ENCODE measurements at regions not wholly inside any gene's neighbourhood (a gene's known extent, or its start where the extent isn't known, plus 50 kb on each side); places are given as distances from the start of the nearest gene placed in this dataset.
"Not testable (repeated sequence)": the region's sequence is repeated elsewhere in the genome, so short reads cannot be mapped to it uniquely, and the experiment has no call there.

- Mint-ChIP-seq H3K27ac (no peak overlapping the region), H3K9me3 (peaks cover 14 to 36% of the 10 kb centered on the region in 2 donors), H3K27me3 (no peaks in the 10 kb centered on the region), H3K36me3 (ENCODE audit: insufficient read depth) (no peaks in the 10 kb centered on the region), H3K4me1 (ENCODE audit: low read depth in 2 of 2) (no peaks in the 10 kb centered on the region), H3K4me3 (no peak overlapping the region)
- no peak for DNase-seq
- ATAC-seq (replicated peaks) = no peak
Observed at GRCh38 chr13:65677906-65678305, 1552.2 kb downstream of the PCDH9 start.

- not testable (repeated sequence) for H3K27me3 Mint-ChIP-seq; DNase-seq; H3K4me3 Mint-ChIP-seq; ATAC-seq (replicated peaks); H3K4me1 Mint-ChIP-seq (ENCODE audit: low read depth in 2 of 2); H3K36me3 Mint-ChIP-seq (ENCODE audit: insufficient read depth); H3K27ac Mint-ChIP-seq
- H3K9me3 Mint-ChIP-seq = peaks cover 17 to 42% of the 10 kb centered on the region in 2 donors
Observed at GRCh38 chr13:65675383-65675782, 1554.8 kb downstream of the PCDH9 start.

DNA sequence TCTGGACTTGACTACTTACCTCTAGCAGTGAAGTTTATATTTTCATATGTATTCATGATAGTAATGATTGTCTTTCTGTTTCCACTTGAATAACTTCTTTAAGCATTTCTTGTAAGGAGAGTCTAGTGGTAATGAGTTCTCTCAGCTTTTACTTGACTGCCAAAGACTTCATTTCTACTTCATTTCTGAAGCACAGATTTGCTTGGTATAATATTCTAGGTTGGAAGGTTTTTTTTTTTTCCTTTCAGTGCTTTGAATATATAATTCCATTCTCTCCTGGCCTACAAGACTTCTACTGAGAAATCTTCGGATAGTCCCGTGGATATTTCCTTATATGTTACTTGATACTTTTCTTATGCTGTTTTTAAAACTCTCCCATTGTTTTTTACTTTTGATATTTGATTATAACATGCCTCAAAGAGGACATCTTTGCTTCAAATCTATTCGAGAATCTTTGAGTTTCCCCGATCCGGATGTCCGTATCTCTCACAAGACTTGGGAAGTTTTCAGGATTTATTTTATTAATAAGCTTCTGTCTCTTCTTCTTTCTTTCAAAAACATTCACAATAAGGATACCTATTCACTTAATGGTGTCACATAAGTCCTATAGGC is 1560.0 kb downstream of the PCDH9 start:
- H3K36me3 Mint-ChIP-seq (ENCODE audit: insufficient read depth) = no peaks in the 10 kb centered on the region
- H3K9me3 Mint-ChIP-seq = peaks cover 12 to 26% of the 10 kb centered on the region in 2 donors
- ATAC-seq (replicated peaks) (no peak), DNase-seq (no peak)
- H3K27ac Mint-ChIP-seq = no peak overlapping the region
- no peaks in the 10 kb centered on the region for H3K4me1 Mint-ChIP-seq (ENCODE audit: low read depth in 2 of 2)
- no peak overlapping the region for H3K4me3 Mint-ChIP-seq
- H3K27me3 Mint-ChIP-seq = no peaks in the 10 kb centered on the region

- H3K27me3 Mint-ChIP-seq = no peaks in the 10 kb centered on the region
- peaks cover 7 to 11% of the 10 kb centered on the region in 2 donors for H3K9me3 Mint-ChIP-seq
- no peak overlapping the region for H3K4me3 Mint-ChIP-seq
- DNase-seq = no peak
- no peaks in the 10 kb centered on the region for H3K4me1 Mint-ChIP-seq (ENCODE audit: low read depth in 2 of 2)
- no peak overlapping the region for H3K27ac Mint-ChIP-seq
- ATAC-seq (replicated peaks) = no peak
- no peaks in the 10 kb centered on the region for H3K36me3 Mint-ChIP-seq (ENCODE audit: insufficient read depth)
Observed at GRCh38 chr13:65660731-65661130, 1569.4 kb downstream of the PCDH9 start.

DNA sequence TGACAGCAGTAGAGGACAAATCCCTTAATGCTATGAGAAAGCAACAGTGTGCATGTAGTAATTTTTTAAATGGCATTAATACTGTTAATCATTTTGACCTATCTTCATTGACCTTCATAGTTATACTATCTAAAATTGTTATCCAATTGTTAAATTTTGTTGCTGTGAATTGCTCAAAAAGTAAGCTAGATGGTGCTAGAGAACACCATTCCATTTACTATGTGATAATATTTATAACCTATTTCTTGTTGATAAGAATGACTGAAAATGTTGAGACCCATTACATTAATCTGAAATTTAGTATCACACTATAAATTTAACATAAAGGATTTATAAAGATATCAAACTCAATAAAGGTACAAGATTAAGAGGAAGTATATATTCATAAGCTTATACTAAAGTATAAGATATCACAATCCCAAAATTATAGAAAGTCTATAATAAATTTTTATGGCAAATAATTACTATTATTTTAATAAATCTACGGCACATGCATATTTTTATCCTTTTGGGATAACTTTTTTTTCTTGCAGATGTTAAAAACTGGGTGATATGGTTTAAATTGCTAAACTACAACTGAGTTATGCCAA is 1573.3 kb downstream of the PCDH9 start:
- Mint-ChIP-seq H3K4me3 (no peak overlapping the region), H3K9me3 (peaks cover 0 to 11% of the 10 kb centered on the region in 2 donors)

GRCh38 chr13:65653613-65654012 is 1576.5 kb downstream of the PCDH9 start:
- Mint-ChIP-seq H3K27me3 (no peaks in the 10 kb centered on the region), H3K9me3 (peaks cover 0 to 12% of the 10 kb centered on the region in 2 donors), H3K36me3 (ENCODE audit: insufficient read depth) (no peaks in the 10 kb centered on the region), H3K27ac (no peak overlapping the region), H3K4me1 (ENCODE audit: low read depth in 2 of 2) (no peaks in the 10 kb centered on the region), H3K4me3 (no peak overlapping the region)
- DNase-seq (no peak), ATAC-seq (replicated peaks) (no peak)

More for the DNA sequence above, 1573.3 kb downstream of the PCDH9 start:
- H3K36me3 Mint-ChIP-seq (ENCODE audit: insufficient read depth) = no peaks in the 10 kb centered on the region
- no peak for DNase-seq
- no peak overlapping the region for H3K27ac Mint-ChIP-seq
- H3K4me1 Mint-ChIP-seq (ENCODE audit: low read depth in 2 of 2) = no peaks in the 10 kb centered on the region
- H3K27me3 Mint-ChIP-seq = no peaks in the 10 kb centered on the region
- no peak for ATAC-seq (replicated peaks)

DNA sequence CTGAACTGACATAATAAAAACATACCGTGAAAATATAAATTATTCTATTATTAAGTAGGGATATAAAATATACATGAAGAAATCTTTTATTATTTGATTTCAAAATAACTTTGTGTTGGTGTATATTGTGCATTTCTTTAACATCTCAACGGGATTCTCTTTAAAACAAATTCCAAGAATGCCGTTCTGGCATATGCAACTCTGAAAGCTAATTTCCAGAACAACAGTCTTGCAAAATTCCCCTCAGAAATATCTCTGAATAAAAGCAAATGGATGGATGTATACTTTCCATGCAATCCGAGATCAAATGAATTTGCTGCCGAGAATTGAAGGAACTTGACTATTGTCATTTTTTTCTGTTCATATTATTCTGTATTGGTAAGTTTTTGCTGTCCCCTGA is 1579.8 kb downstream of the PCDH9 start:
- DNase-seq (no peak), ATAC-seq (replicated peaks) (no peak)
- H3K4me1 Mint-ChIP-seq (ENCODE audit: low read depth in 2 of 2) = no peaks in the 10 kb centered on the region
- H3K27ac Mint-ChIP-seq = no peak overlapping the region
- H3K9me3 Mint-ChIP-seq = peaks cover 0 to 8% of the 10 kb centered on the region in 2 donors
- H3K4me3 Mint-ChIP-seq = no peak overlapping the region
- H3K27me3 Mint-ChIP-seq = no peaks in the 10 kb centered on the region
- no peaks in the 10 kb centered on the region for H3K36me3 Mint-ChIP-seq (ENCODE audit: insufficient read depth)

- Mint-ChIP-seq H3K9me3 (no peaks in the 10 kb centered on the region), H3K27me3 (no peaks in the 10 kb centered on the region), H3K4me1 (ENCODE audit: low read depth in 2 of 2) (no peaks in the 10 kb centered on the region), H3K36me3 (ENCODE audit: insufficient read depth) (no peaks in the 10 kb centered on the region), H3K27ac (no peak overlapping the region), H3K4me3 (no peak overlapping the region)
- ATAC-seq (replicated peaks) = no peak
- DNase-seq = no peak
Observed at GRCh38 chr13:65642996-65643395, 1587.1 kb downstream of the PCDH9 start.

DNA sequence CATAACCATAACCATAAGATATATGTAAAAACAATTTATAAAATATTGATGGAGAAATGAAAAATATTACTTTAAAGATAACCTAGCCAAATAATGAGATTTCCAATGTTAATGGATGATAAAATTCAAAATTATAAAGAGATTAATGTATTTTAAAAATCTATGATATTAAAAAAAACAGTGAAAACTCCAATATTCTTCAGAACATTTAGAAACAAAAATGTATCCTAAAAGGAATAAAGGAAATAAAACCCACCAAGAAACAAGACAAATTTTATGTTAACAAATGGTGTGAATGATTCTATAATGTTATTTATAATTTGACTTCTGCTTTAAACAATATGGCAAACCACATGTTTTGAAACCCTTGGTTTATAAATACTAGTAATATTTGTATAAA is 1587.8 kb downstream of the PCDH9 start:
- H3K4me3 Mint-ChIP-seq = no peak overlapping the region
- ATAC-seq (replicated peaks) = no peak

DNA sequence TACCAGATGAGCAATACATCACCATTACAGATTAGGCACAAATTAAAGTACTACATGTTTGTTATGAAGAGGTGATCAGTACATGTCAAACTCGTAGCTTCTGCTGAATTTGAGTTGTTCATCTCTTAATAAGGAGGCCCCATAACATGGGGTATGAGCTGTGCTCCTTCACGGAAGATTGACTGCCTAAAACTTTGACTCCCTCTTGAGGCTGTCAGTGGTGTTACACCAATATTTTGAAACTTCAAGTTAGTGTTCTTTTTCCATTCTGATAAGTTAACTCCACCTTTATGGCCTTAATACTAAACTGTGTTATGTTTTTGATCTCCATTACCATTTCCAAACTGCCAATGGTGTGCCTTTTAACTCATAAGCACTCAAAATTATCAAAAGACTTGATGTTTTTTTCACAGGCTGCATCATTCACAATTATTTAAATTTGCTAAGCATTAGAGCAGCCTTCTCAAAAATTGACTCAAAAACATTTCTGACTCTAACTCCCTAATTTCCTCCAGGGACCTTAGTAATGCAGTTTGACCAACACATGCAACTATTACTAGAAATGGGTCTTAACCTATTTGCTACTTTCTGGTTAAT is 1591.5 kb downstream of the PCDH9 start:
- Mint-ChIP-seq H3K4me1 (ENCODE audit: low read depth in 2 of 2) (no peaks in the 10 kb centered on the region), H3K4me3 (no peak overlapping the region), H3K27ac (no peak overlapping the region), H3K36me3 (ENCODE audit: insufficient read depth) (no peaks in the 10 kb centered on the region), H3K27me3 (no peaks in the 10 kb centered on the region), H3K9me3 (no peaks in the 10 kb centered on the region)
- DNase-seq (no peak), ATAC-seq (replicated peaks) (no peak)

More for the DNA sequence above, 1587.8 kb downstream of the PCDH9 start:
- no peak for DNase-seq
- no peaks in the 10 kb centered on the region for H3K36me3 Mint-ChIP-seq (ENCODE audit: insufficient read depth)
- H3K27me3 Mint-ChIP-seq = no peaks in the 10 kb centered on the region
- no peaks in the 10 kb centered on the region for H3K4me1 Mint-ChIP-seq (ENCODE audit: low read depth in 2 of 2)
- no peak overlapping the region for H3K27ac Mint-ChIP-seq
- H3K9me3 Mint-ChIP-seq = no peaks in the 10 kb centered on the region

DNA sequence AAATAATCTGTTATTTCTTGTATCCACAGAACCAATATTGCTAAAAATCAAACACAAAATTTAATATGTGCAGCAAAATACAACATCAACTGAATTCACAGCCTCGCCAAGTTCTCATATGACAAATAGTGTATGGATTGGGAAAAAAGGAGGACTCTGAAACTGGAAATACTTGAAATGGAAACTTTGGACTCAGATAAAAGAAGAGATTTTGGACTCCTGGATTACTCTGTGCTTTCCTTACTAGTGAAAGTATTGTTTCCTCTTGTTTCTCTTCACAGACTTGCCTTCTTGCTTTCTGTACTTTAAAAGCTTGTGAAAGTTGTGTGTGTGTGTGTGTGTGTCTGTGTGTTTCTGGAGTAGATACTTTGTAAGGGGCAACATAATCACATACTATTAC is 1596.3 kb downstream of the PCDH9 start:
- no peak for DNase-seq
- H3K27me3 Mint-ChIP-seq = no peaks in the 10 kb centered on the region
- no peak overlapping the region for H3K27ac Mint-ChIP-seq
- no peaks in the 10 kb centered on the region for H3K36me3 Mint-ChIP-seq (ENCODE audit: insufficient read depth)
- H3K4me3 Mint-ChIP-seq = no peak overlapping the region
- H3K9me3 Mint-ChIP-seq = peaks cover 0 to 9% of the 10 kb centered on the region in 2 donors
- H3K4me1 Mint-ChIP-seq (ENCODE audit: low read depth in 2 of 2) = no peaks in the 10 kb centered on the region
- ATAC-seq (replicated peaks) = no peak

GRCh38 chr13:65631078-65631477 is 1599.1 kb downstream of the PCDH9 start:
- peaks cover 7 to 14% of the 10 kb centered on the region in 2 donors for H3K9me3 Mint-ChIP-seq
- ATAC-seq (replicated peaks) (no peak), DNase-seq (no peak)
- no peaks in the 10 kb centered on the region for H3K36me3 Mint-ChIP-seq (ENCODE audit: insufficient read depth)
- H3K27ac Mint-ChIP-seq = no peak overlapping the region
- no peaks in the 10 kb centered on the region for H3K27me3 Mint-ChIP-seq
- no peaks in the 10 kb centered on the region for H3K4me1 Mint-ChIP-seq (ENCODE audit: low read depth in 2 of 2)
- no peak overlapping the region for H3K4me3 Mint-ChIP-seq

GRCh38 chr13:65629926-65630325 is 1600.2 kb downstream of the PCDH9 start:
- Mint-ChIP-seq H3K4me1 (ENCODE audit: low read depth in 2 of 2) (no peaks in the 10 kb centered on the region), H3K4me3 (no peak overlapping the region), H3K27ac (no peak overlapping the region), H3K27me3 (no peaks in the 10 kb centered on the region), H3K36me3 (ENCODE audit: insufficient read depth) (no peaks in the 10 kb centered on the region), H3K9me3 (peaks cover 7 to 14% of the 10 kb centered on the region in 2 donors)
- DNase-seq (no peak), ATAC-seq (replicated peaks) (no peak)

DNA sequence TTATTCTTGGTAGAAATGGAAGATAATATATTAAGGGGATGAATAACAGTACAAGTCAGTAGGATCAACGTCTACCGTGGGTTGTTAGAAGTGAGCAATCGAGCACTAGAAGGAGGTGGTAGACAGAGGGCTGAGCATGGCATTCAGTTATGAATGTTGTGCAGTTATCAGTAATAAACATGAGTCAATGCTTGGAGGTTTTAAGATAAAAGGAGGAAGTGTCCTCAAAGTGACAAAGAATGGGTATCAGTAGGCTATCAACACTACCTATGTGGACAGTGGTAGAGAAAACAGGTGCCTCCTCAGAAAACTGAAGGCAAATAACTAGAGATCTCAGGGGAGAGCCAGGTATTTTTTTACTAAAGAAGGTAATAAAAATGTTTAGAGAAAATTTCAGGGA is 1607.0 kb downstream of the PCDH9 start:
- peaks cover 7 to 16% of the 10 kb centered on the region in 2 donors for H3K9me3 Mint-ChIP-seq
- no peak overlapping the region for H3K4me3 Mint-ChIP-seq
- no peaks in the 10 kb centered on the region for H3K27me3 Mint-ChIP-seq
- H3K4me1 Mint-ChIP-seq (ENCODE audit: low read depth in 2 of 2) = no peaks in the 10 kb centered on the region
- H3K36me3 Mint-ChIP-seq (ENCODE audit: insufficient read depth) = no peaks in the 10 kb centered on the region
- ATAC-seq (replicated peaks) = no peak
- no peak overlapping the region for H3K27ac Mint-ChIP-seq
- DNase-seq = no peak
